ENCODE measurements at regions not wholly inside any gene's neighbourhood (a gene's known extent, or its start where the extent isn't known, plus 50 kb on each side); places are given as distances from the start of the nearest gene placed in this dataset.

GRCh38 chr3:13123765-13124164 is 50.5 kb upstream of the IQSEC1 start:
- H3K4me3 ChIP-seq (ENCODE audit: low read length) = no peak overlapping the region
- TF ChIP-seq CTCF (IDR thresholded peaks at IDR 0.05; ENCODE audit: insufficient read depth, low read depth, low read length, missing control alignments) = no peak
- DNase-seq (ENCODE audit: low read depth) = no peak

GRCh38 chr3:13123013-13123654 is 49.9 kb upstream of the IQSEC1 start:
- TF ChIP-seq CTCF (IDR thresholded peaks at IDR 0.05; ENCODE audit: insufficient read depth, low read depth, low read length, missing control alignments) = no peak
- H3K4me3 ChIP-seq (ENCODE audit: low read length) = no peak overlapping the region
- no peak for DNase-seq (ENCODE audit: low read depth)
